C4-2B (cell line): ENCODE measurements at regions not wholly inside any gene's neighbourhood (a gene's known extent, or its start where the extent isn't known, plus 50 kb on each side); places are given as distances from the start of the nearest gene placed in this dataset.

Experiments used
- H3K27ac ChIP-seq: fragments of 450-650 bp; 2 replicates; pipeline ENCODE4 v1.5.1; 2017
- CTCF ChIP-seq: fragments of 450-650 bp; conservative IDR thresholded peaks from 2 replicates; pipeline ENCODE4 v1.5.1; 2017; ENCODE audit warnings: mild to moderate bottlenecking
- ZFX ChIP-seq: fragments of 450-650 bp; IDR thresholded peaks from 2 replicates; pipeline ENCODE4 v1.6.1; 2017

- TF ChIP-seq CTCF: no peak
- TF ChIP-seq ZFX: no peak
- no peak overlapping the region for H3K27ac ChIP-seq
Measured at GRCh38 chr10:129390147-129390546, 76.9 kb upstream of the MGMT start.

- TF ChIP-seq CTCF: no peak
- TF ChIP-seq ZFX: no peak
Measured at GRCh38 chr10:129390726-129391125, 76.3 kb upstream of the MGMT start.

GRCh38 chr10:129391464-129391863 is 75.6 kb upstream of the MGMT start:
- no peak overlapping the region for H3K27ac ChIP-seq
- TF ChIP-seq ZFX (no peak), CTCF (no peak)

More at GRCh38 chr10:129390726-129391125, 76.3 kb upstream of the MGMT start:
- no peak overlapping the region for H3K27ac ChIP-seq

GRCh38 chr10:129392855-129393254 is 74.2 kb upstream of the MGMT start:
- TF ChIP-seq CTCF (no peak), ZFX (no peak)
- no peak overlapping the region for H3K27ac ChIP-seq

- TF ChIP-seq ZFX: no peak
- TF ChIP-seq CTCF: no peak
- H3K27ac ChIP-seq: no peak overlapping the region
Measured at GRCh38 chr10:129393812-129394211, 73.2 kb upstream of the MGMT start.

- no peak overlapping the region for H3K27ac ChIP-seq
- TF ChIP-seq CTCF: no peak
- TF ChIP-seq ZFX: no peak
Measured at GRCh38 chr10:129394518-129395328, 72.3 kb upstream of the MGMT start.

- H3K27ac ChIP-seq: no peak overlapping the region
- TF ChIP-seq ZFX (no peak), CTCF (no peak)
Measured at GRCh38 chr10:129396021-129396722, 70.9 kb upstream of the MGMT start.
